HepG2 (cell line): ENCODE measurements at regions not wholly inside any gene's neighbourhood (a gene's known extent, or its start where the extent isn't known, plus 50 kb on each side); places are given as distances from the start of the nearest gene placed in this dataset.
"Not testable (repeated sequence)": the region's sequence is repeated elsewhere in the genome, so short reads cannot be mapped to it uniquely, and the experiment has no call there.

Experiments used
- ATAC-seq: fragments of 200-7000 bp; cut with Tn5 transposase; 3 replicates; pipeline ENCODE4 v1.9.1; 2020; ENCODE audit warnings: mild to moderate bottlenecking, moderate library complexity
- BruUV-seq: library from RNA; stranded (reverse); fragments of 400-500 nt; replicated peaks from 2 replicates; lab custom pipeline; 2021; lab: Mats Ljungman, UMichigan
- CTCF ChIA-PET: fragments of 300-600 bp; formaldehyde crosslinking; extraction: SDS; loops from one replicate; lab custom pipeline; 2021; ENCODE audit warnings: low total read pairs, inconsistent platforms, low intra/inter-chr PET ratio; lab: Yijun Ruan, JAX
- POLR2A ChIA-PET: fragments of 350-600 bp; sonication (Branson Sonifier 250); formaldehyde crosslinking; loops from one replicate; lab custom pipeline; 2020; ENCODE audit warnings: antibody characterized with exemption, inconsistent platforms; lab: Yijun Ruan, JAX
- DNase-seq: peaks from one replicate; pipeline ENCODE4 v3.0.0-alpha.2; 2015; ENCODE audit warnings: low spot score
- FAIRE-seq: peaks from 3 replicates; lab custom pipeline; 2011; peaks lifted over from hg19 to GRCh38; lab: Jason Lieb, UNC
- H2AFZ ChIP-seq: one replicate; pipeline ENCODE4 v1.6.1; 2011; ENCODE audit warnings: low read length, inconsistent platforms
- H3K27ac ChIP-seq: fragments of 300-600 bp; 3 replicates; pipeline ENCODE4 v1.8.0; 2011; ENCODE audit warnings: mixed run types, mild to moderate bottlenecking, mixed read lengths, low read length, inconsistent platforms; ENCODE audit not compliant: insufficient read depth; ENCODE audit errors: extremely low read length
- H3K27me3 ChIP-seq, 2 experiments: fragments of 200-600 bp in 1 of 2; 2 replicates in 1 of 2; 3 replicates in 1 of 2; pipeline versions ENCODE4 v1.6.0 to v1.8.0; 2011; ENCODE audit warnings: low read length in 2 of 2, mild to moderate bottlenecking in 2 of 2, moderate library complexity in 2 of 2, inconsistent platforms in 1 of 2; ENCODE audit not compliant: insufficient read depth in 2 of 2, control insufficient read depth in 1 of 2
- H3K36me3 ChIP-seq, 2 experiments: fragments of 200-600 bp in 1 of 2; replicated peaks in 1 of 2; 2 replicates in 1 of 2; 3 replicates in 1 of 2; pipeline versions ENCODE4 v1.5.1 to v1.8.0; 2011; ENCODE audit warnings: low read length in 2 of 2, inconsistent platforms in 1 of 2; ENCODE audit not compliant: insufficient read depth in 2 of 2, control insufficient read depth in 1 of 2
- H3K4me1 ChIP-seq: 2 replicates; pipeline ENCODE4 v1.5.1; 2012; ENCODE audit warnings: low read length, inconsistent platforms; ENCODE audit not compliant: insufficient read depth
- H3K4me2 ChIP-seq: 2 replicates; pipeline ENCODE4 v1.6.0; 2011; ENCODE audit warnings: low read depth, low read length, inconsistent platforms
- H3K4me3 ChIP-seq, 3 experiments: fragments of 200-600 bp in 1 of 3; sonication (generic), shearing (Covaris generic) in 1 of 3; replicated peaks in 1 of 3; 2 replicates each; pipeline ENCODE4 v1.5.1; 2011 to 2016; ENCODE audit warnings: low read length in 3 of 3, inconsistent platforms in 2 of 3, low read depth in 2 of 3, mild to moderate bottlenecking in 2 of 3, control low read depth in 1 of 3, mixed read lengths in 1 of 3; ENCODE audit not compliant: insufficient read depth in 1 of 3
- H3K79me2 ChIP-seq: one replicate; pipeline ENCODE4 v1.6.1; 2011; ENCODE audit warnings: low read length, inconsistent platforms; ENCODE audit not compliant: insufficient read depth
- H3K9ac ChIP-seq: 2 replicates; pipeline ENCODE4 v1.6.0; 2011; ENCODE audit warnings: mild to moderate bottlenecking, low read depth, low read length, inconsistent platforms; ENCODE audit not compliant: insufficient read depth
- H3K9me3 ChIP-seq: 2 replicates; pipeline ENCODE4 v1.5.1; 2012; ENCODE audit warnings: mild to moderate bottlenecking, low read length
- H4K20me1 ChIP-seq: 2 replicates; pipeline ENCODE4 v1.6.0; 2011; ENCODE audit warnings: inconsistent platforms, mild to moderate bottlenecking, low read length, moderate library complexity; ENCODE audit not compliant: insufficient read depth
- JUND ChIP-seq: sonication (generic); formaldehyde crosslinking; IDR thresholded peaks from 2 replicates; pipeline ENCODE4 v1.8.0; 2022; ENCODE audit warnings: mild to moderate bottlenecking, missing genetic modification reagents
- KMT2A ChIP-seq: sonication (generic); formaldehyde crosslinking; IDR thresholded peaks from 2 replicates; pipeline ENCODE4 v1.4.0; 2020; ENCODE audit warnings: missing genetic modification reagents
- SPEN ChIP-seq: sonication (generic); formaldehyde crosslinking; IDR thresholded peaks from 2 replicates; pipeline ENCODE4 v1.5.1; 2020; ENCODE audit warnings: low read depth, mild to moderate bottlenecking, missing genetic modification reagents
- ZC3H13 ChIP-seq: sonication (generic); formaldehyde crosslinking; IDR thresholded peaks from 2 replicates; pipeline ENCODE4 v1.8.1; 2023; ENCODE audit warnings: mild to moderate bottlenecking, missing genetic modification reagents, moderate library complexity
- ZNF121 ChIP-seq: sonication (generic); formaldehyde crosslinking; IDR thresholded peaks from 2 replicates; pipeline ENCODE4 v1.5.0; 2020; ENCODE audit warnings: mild to moderate bottlenecking, missing genetic modification reagents
- ZNF598 ChIP-seq: sonication (generic); formaldehyde crosslinking; IDR thresholded peaks from 2 replicates; pipeline ENCODE4 v1.5.1; 2020; ENCODE audit warnings: mild to moderate bottlenecking, missing genetic modification reagents, borderline replicate concordance
- ZSCAN12 ChIP-seq: sonication (generic); formaldehyde crosslinking; IDR thresholded peaks from 2 replicates; pipeline ENCODE4 v1.9.0; 2021; ENCODE audit warnings: mild to moderate bottlenecking, missing genetic modification reagents
- WGBS: methylation state at CpG from one replicate; pipeline ENCODE4 v1.1.6; 2017; ENCODE audit warnings: low lambda C conversion rate; 5-methylcytosine and 5-hydroxymethylcytosine counted together
- in situ Hi-C: cut with HindIII; loops from 2 replicates; pipeline ENCODE4 v1.10.0; 2017; ENCODE audit warnings: low pct_unique_long_range_greater_than_20kb; ENCODE audit not compliant: extremely low pct_ligation_motif_present
- intact Hi-C: fragments of 100-400 bp; cut with micrococcal nuclease; formaldehyde crosslinking; loops from one replicate; pipeline ENCODE4 v1.10.0; 2022; ENCODE audit not compliant: unreplicated experiment
- TF ChIP-seq, protein P1 (sequence below): sonication (generic); formaldehyde crosslinking; IDR thresholded peaks from 2 replicates; pipeline ENCODE4 v1.5.0; 2020; ENCODE audit warnings: missing genetic modification reagents, mild to moderate bottlenecking, borderline replicate concordance
- TF ChIP-seq, protein P2 (sequence below): sonication (generic); formaldehyde crosslinking; IDR thresholded peaks from 2 replicates; pipeline ENCODE4 v1.4.0; 2020; ENCODE audit warnings: missing genetic modification reagents

DNA sequence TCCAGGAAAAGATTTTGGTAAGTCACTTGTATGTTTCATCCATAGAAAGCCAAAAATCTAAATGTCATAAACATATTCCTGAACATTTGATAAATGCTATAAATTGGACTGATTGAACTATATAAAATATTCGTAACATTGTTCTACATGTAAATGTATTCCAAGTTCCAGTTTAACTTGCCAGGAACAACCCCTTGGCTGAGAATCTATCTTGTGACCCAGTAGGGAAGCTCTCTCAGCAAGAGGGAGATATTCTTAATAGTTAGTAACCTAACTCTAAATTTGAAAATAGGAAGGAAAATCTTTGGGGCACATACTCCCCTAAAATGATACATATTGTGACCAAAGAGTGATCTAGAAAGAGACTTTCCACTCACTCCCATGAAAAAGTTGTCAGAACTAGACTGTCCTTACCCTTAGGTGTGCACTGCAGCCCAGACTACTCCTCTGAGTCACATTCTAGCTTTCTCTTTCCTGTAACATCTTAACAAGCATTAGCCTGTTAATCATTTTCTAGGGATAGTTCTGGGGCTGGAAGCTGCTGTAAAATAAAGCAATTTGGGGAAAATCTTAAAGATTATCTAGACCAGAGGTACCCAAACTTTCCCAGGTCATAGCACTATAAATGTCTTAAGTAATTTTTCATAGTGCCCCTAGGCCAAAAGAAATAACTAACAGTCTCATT is 73.7 kb upstream of the SKAP2 start:
- no peak for TF ChIP-seq SPEN (CRISPR knock-in tag)
- TF ChIP-seq ZSCAN12 (CRISPR knock-in tag): no peak
- no peak for TF ChIP-seq ZNF121 (CRISPR knock-in tag)
- TF ChIP-seq JUND (CRISPR knock-in tag): no peak
- peak; percentile 48; the same call in 1 of the 3 replicates for ATAC-seq
- Histone ChIP-seq H3K4me1 (no peaks in the 10 kb centered on the region), H2AFZ (no peak overlapping the region), H3K9me3 (no peaks in the 10 kb centered on the region), H3K27ac (no peak overlapping the region), H3K27me3 (no peaks in the 10 kb centered on the region), H3K9ac (no peak overlapping the region), H3K4me3 (no peak overlapping the region), H3K4me2 (no peak overlapping the region), H4K20me1 (no peaks in the 10 kb centered on the region), H3K79me2 (no peaks in the 10 kb centered on the region), H3K36me3 (no peaks in the 10 kb centered on the region)
- no peak for DNase-seq
- CTCF ChIA-PET: no interaction called here
- WGBS: 0% methylated on average over 1 of the region's 1 CpG
- no peak for FAIRE-seq
- POLR2A ChIA-PET: no interaction called here
- in situ Hi-C loops (no loop called here), intact Hi-C loops (no loop called here)
- BruUV-seq: no TSS peak

DNA sequence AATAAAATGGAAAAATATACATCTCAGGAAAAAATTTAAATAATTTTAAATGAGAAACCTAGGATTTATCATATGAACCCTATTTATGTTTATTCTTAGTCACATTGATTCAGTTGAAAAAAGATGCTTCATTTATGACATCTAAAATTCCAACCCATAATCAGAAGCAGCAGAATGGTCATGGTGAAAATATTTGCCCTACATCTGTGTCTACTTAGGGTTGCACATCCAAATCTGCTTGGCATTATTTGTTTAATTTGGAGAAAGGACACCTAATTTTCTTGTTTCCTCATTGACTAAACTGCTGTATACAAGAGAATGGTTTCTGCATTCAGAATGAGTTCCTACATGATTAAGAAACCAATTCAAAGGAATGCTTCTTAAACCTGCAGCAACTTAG is 72.9 kb upstream of the SKAP2 start:
- TF ChIP-seq KMT2A (CRISPR knock-in tag) (no peak), ZNF598 (CRISPR knock-in tag) (no peak), ZC3H13 (CRISPR knock-in tag) (no peak)
- TF ChIP-seq, protein P1, sequence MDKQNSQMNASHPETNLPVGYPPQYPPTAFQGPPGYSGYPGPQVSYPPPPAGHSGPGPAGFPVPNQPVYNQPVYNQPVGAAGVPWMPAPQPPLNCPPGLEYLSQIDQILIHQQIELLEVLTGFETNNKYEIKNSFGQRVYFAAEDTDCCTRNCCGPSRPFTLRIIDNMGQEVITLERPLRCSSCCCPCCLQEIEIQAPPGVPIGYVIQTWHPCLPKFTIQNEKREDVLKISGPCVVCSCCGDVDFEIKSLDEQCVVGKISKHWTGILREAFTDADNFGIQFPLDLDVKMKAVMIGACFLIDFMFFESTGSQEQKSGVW (CRISPR knock-in tag): no peak
- TF ChIP-seq, protein P2, sequence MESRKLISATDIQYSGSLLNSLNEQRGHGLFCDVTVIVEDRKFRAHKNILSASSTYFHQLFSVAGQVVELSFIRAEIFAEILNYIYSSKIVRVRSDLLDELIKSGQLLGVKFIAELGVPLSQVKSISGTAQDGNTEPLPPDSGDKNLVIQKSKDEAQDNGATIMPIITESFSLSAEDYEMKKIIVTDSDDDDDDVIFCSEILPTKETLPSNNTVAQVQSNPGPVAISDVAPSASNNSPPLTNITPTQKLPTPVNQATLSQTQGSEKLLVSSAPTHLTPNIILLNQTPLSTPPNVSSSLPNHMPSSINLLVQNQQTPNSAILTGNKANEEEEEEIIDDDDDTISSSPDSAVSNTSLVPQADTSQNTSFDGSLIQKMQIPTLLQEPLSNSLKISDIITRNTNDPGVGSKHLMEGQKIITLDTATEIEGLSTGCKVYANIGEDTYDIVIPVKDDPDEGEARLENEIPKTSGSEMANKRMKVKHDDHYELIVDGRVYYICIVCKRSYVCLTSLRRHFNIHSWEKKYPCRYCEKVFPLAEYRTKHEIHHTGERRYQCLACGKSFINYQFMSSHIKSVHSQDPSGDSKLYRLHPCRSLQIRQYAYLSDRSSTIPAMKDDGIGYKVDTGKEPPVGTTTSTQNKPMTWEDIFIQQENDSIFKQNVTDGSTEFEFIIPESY: no peak
- no peaks in the 10 kb centered on the region for H3K79me2 ChIP-seq
- CTCF ChIA-PET: no interaction called here
- no peaks in the 10 kb centered on the region for H3K27me3 ChIP-seq
- BruUV-seq: no TSS peak
- no peak overlapping the region for H3K27ac ChIP-seq
- FAIRE-seq (no peak), ATAC-seq (no peak), DNase-seq (no peak)
- H4K20me1 ChIP-seq: no peaks in the 10 kb centered on the region
- H2AFZ ChIP-seq: no peak overlapping the region
- H3K36me3 ChIP-seq: no peaks in the 10 kb centered on the region
- no peak overlapping the region for H3K4me2 ChIP-seq
- POLR2A ChIA-PET: no interaction called here
- no peak overlapping the region for H3K9ac ChIP-seq
- in situ Hi-C loops (no loop called here), intact Hi-C loops (no loop called here)
- no peaks in the 10 kb centered on the region for H3K4me1 ChIP-seq
- H3K4me3 ChIP-seq: no peak overlapping the region
- no peaks in the 10 kb centered on the region for H3K9me3 ChIP-seq

DNA sequence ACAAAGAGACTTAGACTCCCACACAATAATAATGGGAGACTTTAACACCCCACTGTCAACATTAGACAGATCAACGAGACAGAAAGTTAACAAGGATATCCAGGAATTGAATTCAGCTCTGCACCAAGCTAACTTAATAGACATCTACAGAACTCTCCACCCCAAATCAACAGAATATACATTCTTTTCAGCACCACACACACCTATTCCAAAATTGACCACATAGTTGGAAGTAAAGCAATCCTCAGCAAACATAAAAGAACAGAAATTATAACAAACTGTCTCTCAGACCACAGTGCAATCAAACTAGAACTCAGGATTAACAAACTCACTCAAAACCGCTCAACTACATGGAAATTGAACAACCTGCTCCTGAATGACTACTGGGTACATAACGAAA is 68.2 kb upstream of the SKAP2 start:
- H3K4me3 ChIP-seq, in situ Hi-C loops, H2AFZ ChIP-seq, H3K27ac ChIP-seq, FAIRE-seq, DNase-seq, H3K4me1 ChIP-seq, CTCF ChIA-PET, H3K9me3 ChIP-seq, H4K20me1 ChIP-seq, BruUV-seq, H3K4me2 ChIP-seq, H3K79me2 ChIP-seq, H3K9ac ChIP-seq, intact Hi-C loops, POLR2A ChIA-PET, ATAC-seq, H3K36me3 ChIP-seq: not testable (repeated sequence)
- H3K27me3 ChIP-seq: peaks cover 0 to 14% of the 10 kb centered on the region in 2 experiments; a peak in 1 of 5 replicates
- 16% methylated on average over 3 of the region's 3 CpGs for WGBS
